GM20000 (cell line): ENCODE measurements at regions not wholly inside any gene's neighbourhood (a gene's known extent, or its start where the extent isn't known, plus 50 kb on each side); places are given as distances from the start of the nearest gene placed in this dataset.
"Not testable (repeated sequence)": the region's sequence is repeated elsewhere in the genome, so short reads cannot be mapped to it uniquely, and the experiment has no call there.

Source experiments
- DNase-seq: peaks from one replicate; pipeline ENCODE4 v3.0.0; 2012; ENCODE audit warnings: low spot score
- CTCF ChIP-seq: IDR thresholded peaks from 2 replicates; pipeline ENCODE4 v1.5.1; 2012; ENCODE audit warnings: mild to moderate bottlenecking, control low read depth; ENCODE audit errors: extremely low read depth, missing control alignments

DNA sequence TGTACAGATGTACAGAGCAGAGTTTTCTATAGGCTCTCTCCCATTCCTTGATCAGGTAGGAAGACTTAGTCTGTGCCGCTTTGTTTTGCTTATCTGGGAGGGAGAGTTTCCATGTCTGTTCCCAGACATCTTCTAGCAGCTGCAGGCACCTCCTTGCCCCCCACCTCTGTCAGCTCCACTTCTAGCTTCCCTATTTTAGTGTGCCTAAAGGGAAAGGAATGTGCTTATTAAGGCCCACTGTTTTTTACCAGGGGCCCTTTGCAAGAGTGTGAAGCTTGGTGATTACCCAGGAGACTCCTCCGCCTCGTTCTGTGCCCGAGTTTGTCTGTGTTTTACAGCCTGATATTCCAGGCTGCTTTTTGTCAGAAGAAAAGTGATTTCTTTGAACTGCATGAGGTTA lies 1984.4 kb downstream of the OLFM4 start:
- TF ChIP-seq CTCF: no peak
- DNase-seq: no peak

- no peak for DNase-seq
- peak; percentile 1 for TF ChIP-seq CTCF
These were observed 2000.7 kb downstream of the OLFM4 start for GRCh38 chr13:55029280-55029679.

DNA sequence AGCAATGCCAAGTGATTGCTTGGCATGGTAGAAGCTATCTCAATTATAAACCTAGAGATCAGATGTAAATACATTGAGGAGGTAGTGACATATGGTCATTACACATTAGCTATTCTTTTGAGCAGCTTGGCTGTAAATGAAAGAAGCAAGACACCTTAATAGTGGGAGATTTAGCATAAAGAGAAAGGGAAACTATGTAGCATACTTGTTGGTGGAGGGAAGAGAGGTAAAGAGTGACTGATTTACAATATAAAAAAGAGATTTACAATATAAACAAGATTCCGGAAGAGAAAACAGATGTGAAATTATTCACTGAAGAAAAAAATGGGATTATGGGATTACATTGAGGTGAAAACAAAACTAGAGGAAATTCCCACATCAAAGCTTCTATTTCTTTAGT lies 2009.6 kb downstream of the OLFM4 start:
- no peak for DNase-seq
- TF ChIP-seq CTCF: no peak

DNA sequence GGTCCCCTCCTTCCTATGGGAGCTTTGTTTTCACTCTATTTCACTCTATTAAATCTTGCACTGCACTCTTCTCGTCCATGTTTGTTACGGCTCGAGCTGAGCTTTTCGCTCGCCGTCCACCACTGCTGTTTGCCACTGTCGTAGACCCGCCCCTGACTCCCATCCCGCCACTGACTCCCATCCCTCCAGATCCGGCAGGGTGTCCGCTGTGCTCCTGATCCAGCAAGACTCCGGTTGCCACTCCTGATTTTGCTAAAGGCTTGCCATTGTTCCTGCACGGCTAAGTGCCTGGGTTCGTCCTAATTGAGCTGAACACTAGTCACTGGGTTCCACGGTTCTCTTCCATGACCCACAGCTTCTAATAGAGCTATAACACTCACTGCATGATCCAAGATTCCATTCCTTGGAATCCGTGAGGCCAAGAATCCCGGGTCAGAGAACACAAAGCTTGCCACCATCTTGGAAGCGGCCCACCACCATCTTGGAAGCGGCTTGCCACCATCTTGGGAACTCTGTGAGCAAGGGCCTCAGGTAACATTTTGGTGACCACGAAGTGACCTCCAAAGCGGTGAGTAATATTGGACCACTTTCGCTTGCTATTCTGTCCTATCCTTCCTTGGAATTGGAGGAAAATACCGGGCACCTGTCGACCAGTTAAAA lies 2025.4 kb downstream of the OLFM4 start:
- not testable (repeated sequence) for DNase-seq

DNA sequence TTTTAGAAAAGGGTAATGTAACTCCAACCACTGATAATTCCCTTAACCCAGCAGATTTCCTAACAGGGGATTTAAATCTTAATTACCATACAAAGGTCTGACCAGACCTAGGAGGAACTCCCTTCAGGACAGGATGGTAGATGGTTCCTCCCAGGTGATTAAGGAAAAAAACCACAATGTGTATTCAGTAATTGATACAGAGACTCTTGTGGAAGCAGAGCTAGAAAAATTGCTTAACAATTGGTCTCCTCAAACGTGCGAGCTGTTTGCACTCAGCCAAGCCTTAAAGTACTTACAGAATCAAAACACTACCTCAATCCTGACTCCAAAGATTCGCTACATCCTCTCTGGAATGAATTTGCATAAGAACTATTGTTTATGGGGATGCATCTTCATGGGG lies 2027.1 kb downstream of the OLFM4 start:
- DNase-seq: not testable (repeated sequence)

DNA sequence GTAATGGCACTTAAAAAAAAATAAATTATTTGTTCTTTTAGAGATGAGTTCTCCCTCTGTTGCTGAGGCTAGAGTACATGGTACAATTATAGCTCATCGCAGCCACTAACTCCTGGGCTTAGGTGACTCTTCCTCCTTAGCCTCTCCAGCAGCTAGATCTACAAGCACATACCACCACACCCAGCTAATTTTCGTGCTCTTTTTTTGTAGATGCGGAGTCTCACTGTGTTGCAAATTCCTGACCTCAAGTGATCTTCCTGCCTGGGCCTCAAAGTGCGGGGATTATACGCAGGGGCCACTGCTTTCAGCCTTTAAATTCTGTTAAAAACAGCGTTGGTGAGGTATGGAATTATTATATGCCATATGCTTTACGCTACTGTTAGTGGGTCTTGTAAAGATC lies 2034.0 kb downstream of the OLFM4 start:
- no peak for TF ChIP-seq CTCF
- DNase-seq: no peak

DNA sequence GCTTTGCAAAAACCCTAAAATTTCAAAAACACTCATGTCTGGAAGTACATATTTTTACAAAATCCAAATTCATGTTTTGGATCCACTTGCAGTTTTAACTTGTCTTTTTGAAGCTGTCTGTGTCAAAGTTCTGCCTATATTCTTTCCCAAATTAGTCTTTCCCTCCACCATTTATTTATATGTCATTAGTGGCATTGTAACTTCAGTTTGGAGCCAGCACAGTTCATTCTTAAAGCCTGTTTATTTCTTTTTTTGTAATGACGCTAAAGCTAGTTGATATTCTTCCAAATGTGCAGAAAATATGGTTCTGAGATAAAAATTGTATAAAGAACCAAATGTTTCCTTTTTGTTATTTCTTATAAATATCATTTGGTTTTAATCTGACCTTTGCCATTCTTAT lies 2039.3 kb downstream of the OLFM4 start:
- no peak for TF ChIP-seq CTCF
- no peak for DNase-seq

GRCh38 chr13:55069746-55070145 lies 2041.1 kb downstream of the OLFM4 start:
- no peak for DNase-seq
- TF ChIP-seq CTCF: no peak
